Fibroblast of skin of right biceps (primary cell): ENCODE measurements at regions not wholly inside any gene's neighbourhood (a gene's known extent, or its start where the extent isn't known, plus 50 kb on each side); places are given as distances from the start of the nearest gene placed in this dataset.
A peak's percentile ranks its signal among the peaks of the same experiment; 100 is the strongest.

Experiments
- DNase-seq: peaks from one replicate; pipeline ENCODE4 v3.0.0-alpha.2; 2013

DNA sequence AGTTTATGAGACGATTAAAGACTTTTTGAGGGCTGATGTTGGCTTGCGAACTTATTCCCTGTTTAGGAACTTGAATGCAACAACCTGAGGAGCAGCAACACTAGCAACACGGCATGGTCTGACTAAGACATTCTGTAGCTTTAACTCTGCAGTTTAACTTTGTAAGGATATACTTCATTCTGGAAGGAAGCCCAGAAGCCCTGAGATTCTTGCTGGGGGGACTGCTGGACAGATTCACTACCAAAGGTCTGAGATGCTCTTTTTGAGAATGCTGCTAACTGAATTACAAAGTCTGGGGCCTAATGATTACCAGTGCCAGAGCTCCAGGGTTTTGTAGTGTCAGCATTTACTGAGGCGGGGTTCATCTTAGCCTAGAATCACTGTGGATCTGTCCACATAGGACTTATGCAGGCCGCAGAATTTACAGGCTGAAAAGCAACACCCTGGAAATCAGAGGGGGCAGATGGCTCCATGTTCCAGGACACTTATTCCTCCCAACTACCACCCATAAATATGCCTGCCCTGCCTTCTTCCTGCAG lies 537.1 kb upstream of the CDH18 start:
- peak; percentile 35 for DNase-seq

DNA sequence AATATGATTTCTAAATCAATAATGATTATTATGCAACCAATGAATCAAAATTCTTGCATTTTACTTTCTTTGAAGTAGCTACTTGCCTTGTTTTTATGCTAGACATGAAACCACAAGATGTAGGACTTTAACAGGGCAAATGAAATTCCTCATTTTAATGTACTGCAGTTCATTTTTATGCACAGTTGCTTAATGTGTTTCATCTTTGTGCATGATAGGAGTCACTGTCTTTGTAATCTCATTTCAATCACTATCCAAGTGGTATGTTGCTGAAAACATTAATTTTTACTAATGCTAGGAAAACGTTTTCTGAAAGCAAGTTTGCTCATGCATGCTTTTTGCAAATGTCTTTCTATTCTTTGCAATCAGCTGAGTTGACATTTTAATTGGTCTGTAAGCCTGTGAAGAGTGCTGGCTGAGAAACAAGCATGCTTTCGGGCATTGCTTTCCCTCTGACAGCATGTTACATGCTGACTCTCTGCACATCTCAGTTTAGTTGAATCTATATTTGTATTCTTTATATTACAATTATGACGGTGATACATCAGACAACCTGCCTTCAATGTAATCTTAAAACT lies 535.0 kb upstream of the CDH18 start:
- no peak for DNase-seq

DNA sequence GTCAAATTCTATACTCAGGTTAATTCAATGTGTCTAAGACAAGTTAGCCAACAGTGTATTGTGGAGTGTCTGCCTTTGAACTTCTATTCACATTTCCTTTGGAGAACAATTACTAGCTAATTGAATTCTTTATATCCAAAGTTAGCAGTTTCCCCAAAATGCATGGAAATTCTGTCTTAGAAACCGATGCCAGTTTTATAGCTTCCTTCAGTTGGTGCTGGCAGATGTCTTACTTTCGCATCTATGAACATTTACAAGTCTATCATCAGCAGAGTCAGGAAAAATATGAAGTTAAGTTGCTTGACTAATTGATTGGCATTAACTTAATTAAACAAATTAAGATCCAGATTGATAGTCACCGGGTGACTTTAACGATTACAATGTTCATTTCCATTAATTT lies 527.6 kb upstream of the CDH18 start:
- DNase-seq, result no peak

DNA sequence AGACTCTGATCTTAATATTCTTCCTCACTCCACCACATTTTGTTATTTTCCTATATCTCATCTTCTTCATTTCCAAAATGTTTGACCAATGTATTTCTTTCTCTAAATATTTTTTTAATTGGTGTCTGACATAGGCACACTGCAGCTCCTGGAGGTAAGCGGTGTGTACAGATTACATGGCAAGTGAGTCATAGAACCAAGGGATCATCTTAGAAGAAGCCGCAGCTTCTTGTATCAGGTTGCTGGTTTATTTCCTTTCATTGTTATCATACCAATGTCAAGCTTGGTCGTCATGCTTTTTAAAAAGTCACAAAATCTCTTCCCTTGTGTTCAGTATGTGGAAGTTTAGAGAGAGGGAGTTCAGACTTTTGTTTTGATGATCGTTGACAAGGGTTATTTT lies 526.1 kb upstream of the CDH18 start:
- no peak for DNase-seq

DNA sequence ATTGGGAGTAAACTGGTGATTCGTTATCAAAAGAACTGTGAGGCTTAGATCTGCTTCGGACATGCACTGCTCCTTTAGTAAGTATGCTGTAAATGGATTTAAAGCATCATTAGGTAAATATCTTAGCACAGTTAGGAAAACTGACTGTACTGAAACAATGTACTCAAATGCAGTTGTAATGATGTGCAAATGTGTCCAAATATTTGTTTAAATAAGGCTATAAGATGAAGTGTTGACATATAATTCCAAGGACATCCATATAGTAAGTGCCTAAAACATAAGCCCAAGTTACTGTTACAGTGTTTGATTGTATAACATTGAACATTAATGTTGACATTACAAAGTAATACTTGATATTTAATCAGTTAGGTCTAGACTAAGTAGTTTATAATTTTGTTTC lies 512.5 kb upstream of the CDH18 start:
- no peak for DNase-seq

DNA sequence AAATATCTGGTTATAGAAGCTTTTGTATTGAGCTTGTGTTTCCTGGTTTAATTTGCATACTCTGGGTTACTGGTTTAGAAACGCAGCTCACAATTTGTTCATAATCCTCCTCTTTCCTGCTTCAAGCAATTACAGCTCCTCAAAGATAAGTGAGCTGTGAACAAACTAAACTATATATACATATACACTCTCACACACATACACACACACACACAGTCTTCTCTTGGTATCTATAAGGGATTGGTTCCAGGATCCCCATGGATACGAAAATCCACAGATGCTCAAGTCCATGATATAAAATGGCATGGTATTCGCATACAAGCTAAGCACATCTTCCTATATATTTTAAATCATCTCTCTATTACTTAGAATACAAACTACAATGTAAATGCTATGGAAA lies 510.9 kb upstream of the CDH18 start:
- no peak for DNase-seq

DNA sequence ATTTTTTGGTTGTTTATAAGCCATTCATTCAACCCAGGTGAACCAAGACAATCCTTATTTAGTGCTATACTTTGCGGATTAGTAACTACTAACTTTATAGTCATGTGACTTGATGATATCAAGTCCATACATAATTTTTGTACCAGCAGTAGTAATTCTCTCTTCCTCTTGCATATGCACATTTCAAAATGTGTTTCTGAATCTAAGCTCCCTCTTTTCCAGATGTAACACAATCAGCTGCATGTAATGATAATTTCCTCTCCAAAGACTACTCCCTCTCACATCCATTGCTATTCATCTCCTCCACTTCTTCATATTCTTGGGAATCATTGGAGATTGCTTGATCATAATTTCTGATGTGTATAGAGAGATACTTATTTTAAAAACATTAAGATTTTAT lies 510.1 kb upstream of the CDH18 start:
- no peak for DNase-seq

DNA sequence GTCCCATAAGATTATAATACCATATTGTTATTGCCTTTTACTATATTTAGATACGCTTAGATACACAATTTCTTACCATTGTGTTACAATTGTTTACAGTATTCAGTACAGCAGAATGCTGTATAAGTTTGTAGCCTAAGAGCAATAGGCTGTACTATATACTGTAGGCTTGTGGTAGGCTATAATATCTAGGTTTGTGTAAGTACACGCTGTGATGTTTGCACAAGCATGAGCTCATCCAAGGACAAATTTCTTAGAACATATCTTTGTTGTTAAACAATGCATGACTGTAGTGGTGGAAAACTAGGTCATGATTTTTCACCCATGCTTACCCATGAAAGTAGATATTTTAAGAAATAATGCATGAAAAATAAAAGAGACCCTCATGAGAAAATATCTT lies 509.4 kb upstream of the CDH18 start:
- DNase-seq, result no peak

DNA sequence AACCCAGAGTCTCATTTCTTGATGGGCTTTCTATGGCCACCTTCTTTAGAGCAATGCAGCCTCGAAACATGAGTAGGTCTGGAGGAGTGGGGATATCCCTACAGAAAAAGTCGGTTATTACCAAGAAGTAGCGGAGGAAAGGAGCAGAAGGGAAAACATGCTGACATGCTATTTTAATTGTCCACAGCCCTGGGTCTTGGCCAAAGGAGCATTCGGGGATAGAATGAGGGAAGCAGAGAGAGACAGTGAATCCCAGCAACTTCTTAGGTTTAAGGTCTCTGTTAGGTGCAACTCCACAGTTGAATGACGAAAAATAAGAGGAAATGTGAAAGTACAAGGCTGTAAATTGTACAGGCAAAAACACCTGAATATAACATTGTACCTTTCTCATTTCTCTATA lies 506.7 kb upstream of the CDH18 start:
- DNase-seq, result no peak

DNA sequence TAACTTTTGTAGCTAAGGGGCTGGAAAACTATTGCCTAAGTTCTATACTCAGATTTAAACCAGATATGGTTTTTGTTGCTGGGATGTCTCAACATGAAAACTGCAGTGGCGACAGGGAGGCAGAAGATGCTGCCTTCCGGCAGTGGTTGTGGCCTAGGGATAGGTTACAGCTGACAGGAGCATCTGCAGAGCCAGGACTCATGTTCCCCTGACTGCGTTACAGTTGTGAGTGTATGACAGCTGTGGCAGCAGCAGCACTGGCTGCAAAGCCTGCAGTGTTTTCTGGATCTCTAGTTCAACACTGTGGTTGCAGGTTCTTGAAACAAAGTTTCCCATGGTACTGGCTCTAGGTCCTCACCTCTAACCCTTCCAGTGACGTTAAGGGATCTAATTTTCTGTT lies 498.8 kb upstream of the CDH18 start:
- DNase-seq, result no peak

DNA sequence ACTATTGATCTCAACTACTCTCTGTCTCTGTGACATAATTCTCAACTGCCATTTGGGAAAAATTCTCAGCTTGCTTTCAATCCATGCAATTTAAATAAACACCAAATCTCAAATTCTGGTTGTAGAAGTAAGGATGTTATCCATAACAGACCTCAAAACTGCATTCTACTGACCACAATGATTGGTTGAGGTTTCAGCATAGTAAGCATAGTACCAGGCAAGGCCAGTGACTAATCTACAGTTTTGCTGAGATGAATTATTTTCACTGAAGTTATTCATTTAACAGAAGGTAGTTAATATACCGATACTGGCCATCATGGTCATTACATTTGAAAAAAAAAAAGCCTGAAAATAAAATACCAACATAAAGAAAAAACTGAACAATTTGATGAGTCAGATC lies 488.0 kb upstream of the CDH18 start:
- DNase-seq, result no peak

DNA sequence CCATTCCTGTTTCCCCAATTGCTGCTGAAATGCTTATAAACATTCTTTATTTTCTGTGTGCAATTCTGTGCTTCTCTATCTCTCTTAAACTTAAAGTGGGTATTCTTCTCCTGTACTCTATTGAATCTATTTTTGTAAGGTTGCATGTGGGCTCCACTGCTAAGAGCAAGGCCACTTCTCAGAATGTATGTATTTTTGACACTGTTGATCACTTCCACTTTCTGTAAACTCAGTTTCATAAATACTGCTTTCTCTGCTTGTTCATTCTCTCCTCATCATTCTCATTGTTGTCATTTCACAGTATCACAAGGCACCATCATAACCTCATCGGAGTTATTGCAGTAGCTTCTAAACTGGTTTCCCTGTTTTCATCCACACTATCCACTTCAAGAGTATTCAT lies 483.0 kb upstream of the CDH18 start:
- DNase-seq, result no peak

DNA sequence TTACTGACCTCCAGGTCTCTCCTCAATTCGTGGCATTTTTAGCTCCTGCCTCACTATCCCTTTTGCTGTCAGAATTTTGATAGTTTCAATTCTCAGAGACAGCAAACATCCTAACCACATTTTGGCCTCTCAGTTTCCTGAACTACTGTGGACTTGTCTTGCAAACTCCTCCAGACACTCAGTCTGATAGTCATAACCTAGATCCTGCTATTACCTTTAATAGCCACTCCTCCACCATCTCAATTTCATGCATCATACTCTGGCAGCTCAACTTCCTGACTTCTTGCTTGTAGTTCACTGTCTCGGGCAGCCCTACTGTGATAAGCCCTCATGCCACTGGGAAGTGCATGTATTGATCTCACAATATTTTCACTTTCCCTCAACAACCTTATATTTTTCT lies 481.8 kb upstream of the CDH18 start:
- DNase-seq, result no peak

DNA sequence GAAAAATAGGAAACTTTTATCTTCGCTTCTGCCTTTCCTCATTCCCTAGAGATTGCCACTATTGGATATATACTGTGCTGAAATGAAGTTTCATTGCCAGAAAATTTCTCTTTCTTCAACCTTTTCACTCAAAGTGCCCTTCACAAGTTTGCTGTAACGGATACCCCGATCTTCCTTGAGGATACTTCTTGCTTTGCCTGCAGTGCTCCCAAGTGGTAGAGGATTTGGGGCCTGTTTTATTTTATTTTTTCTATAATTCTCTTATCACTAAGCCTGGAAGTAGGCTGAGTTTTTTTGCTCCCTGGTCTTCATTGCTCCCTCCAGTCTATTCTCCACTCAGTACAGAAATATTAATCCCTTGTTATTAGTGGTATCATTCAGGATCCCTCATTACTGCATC lies 481.4 kb upstream of the CDH18 start:
- DNase-seq, result no peak

DNA sequence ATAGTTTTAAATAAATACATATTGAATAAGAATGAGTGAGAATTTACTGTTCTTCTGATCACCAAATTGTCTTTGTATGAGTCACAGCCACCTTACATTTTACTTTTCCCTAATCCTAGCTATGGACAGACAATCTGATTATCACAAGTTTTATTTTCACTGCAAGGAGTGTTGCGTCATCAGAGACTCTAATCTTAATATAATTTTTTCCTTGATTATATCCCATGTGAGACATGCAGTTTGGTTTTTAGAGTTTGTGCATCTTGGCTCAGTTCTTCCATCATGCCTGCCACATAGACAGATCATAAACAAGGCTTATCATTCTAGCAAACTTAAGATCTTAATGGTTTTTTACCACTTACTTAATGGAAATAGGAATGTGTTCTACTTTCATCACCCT lies 478.5 kb upstream of the CDH18 start:
- no peak for DNase-seq

DNA sequence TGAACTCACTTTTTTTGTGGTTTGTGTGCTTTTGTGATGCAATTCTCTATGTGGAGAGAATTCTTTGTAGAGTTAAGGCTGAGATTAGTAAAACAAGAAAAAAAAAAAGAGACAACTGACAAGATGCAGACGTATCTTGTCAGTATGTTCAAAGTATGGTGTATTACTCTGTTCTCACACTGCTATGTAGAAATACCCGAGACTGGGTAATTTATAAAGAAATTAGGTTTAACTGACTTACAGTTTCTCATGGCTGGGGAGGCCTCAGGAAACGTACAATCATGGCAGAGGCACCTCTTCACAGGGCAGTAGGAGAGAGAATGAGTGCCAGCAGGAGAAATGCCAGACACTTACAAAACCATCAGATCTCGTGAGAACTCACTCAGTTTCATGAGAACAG lies 475.2 kb upstream of the CDH18 start:
- no peak for DNase-seq

DNA sequence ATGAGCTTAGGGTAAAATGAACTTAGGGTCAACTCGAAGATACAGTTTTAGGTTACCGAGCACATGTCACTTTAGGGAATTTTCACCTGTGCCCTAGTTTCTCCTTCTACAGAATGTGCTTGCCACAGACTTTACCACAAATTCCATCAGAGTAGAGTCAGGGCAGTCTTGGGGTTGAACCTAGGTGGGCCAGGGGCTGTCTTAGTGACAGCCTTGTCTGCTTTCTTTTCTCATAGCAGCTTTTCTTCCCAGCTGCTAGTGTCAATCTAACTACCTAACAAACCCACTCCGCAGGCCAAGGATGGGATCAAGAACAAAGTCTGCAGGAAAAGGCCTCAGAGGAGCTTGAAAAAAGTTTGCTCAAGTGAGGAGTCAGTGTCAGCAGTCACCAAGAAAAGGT lies 458.1 kb upstream of the CDH18 start:
- DNase-seq, result no peak

DNA sequence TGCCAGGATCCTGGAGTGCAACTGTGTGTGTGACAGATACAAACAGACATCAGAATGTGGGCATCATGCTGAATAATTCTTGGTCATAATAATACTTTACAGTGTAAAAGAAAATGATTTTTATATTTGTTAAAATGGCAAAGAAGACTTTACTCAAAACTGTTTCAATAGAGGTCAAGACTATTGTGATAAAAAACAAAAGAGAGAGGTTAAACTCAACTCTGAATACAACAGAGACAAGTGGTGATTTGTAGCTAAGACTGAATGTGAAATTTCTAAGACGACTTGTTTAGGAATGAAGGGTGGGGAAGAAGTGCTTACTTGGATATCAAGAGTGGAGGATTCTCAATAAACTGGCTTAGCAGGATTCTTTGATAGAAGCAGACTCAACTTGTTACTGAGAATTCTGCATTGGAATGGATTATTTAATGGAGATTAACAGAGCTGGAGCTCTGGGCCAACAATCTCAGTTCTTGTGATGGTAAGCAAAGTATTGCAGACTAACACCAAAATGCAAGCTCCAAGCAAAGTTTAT lies 457.4 kb upstream of the CDH18 start:
- no peak for DNase-seq

DNA sequence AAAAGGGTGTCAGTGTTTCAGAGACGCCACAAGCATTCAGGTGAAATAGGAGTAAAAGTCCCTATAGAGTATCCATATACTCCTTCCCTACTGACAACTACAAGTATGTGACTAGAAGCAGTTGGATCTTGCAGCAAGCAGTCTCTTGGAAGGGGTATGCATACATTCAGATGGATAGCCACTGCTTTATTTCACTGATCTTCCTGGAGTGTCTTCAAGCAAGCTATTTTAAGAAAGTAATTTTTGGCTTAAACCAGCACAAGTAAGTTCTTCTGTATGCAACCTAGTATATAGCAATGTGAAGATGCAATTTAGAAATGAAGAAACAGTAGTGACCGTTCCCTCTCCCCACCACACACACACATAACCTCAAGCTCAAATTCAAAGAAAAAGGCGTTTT lies 446.8 kb upstream of the CDH18 start:
- DNase-seq, result no peak

DNA sequence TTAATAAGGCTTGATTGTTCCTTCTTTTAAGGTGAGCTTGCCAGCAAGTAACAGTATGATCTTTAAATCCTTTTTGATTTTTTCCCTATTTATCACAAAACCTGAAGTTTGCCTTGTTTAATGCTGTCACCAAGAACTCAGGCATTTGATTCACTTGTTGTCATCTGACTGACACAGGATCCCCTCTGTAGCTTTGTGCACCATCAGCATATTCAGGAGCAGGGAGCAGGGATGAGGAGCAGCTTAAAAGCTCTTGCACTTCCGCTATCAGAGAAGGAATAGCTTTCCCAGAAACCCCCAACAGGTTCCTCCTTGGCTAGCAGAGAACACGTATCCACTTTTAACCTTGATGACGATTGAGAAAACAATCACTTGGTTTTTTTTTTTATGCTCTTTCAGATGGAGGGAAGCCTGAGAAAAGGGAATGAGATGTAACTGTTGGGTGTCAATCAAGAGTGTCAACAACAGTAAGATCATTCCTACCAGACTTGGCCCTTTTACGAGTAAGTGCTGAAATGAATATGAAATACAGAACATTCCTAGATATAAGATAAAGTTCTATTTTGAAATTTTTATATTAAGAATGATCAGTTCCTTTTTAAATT lies 433.1 kb upstream of the CDH18 start:
- no peak for DNase-seq
